GM21390 (cell line): ENCODE measurements at regions not wholly inside any gene's neighbourhood (a gene's known extent, or its start where the extent isn't known, plus 50 kb on each side); places are given as distances from the start of the nearest gene placed in this dataset.

Experiments used
- ATAC-seq: cut with Tn5 transposase; IDR thresholded peaks from one replicate; pipeline ENCODE4 v1.9.1; 2021; ENCODE audit not compliant: unreplicated experiment

DNA sequence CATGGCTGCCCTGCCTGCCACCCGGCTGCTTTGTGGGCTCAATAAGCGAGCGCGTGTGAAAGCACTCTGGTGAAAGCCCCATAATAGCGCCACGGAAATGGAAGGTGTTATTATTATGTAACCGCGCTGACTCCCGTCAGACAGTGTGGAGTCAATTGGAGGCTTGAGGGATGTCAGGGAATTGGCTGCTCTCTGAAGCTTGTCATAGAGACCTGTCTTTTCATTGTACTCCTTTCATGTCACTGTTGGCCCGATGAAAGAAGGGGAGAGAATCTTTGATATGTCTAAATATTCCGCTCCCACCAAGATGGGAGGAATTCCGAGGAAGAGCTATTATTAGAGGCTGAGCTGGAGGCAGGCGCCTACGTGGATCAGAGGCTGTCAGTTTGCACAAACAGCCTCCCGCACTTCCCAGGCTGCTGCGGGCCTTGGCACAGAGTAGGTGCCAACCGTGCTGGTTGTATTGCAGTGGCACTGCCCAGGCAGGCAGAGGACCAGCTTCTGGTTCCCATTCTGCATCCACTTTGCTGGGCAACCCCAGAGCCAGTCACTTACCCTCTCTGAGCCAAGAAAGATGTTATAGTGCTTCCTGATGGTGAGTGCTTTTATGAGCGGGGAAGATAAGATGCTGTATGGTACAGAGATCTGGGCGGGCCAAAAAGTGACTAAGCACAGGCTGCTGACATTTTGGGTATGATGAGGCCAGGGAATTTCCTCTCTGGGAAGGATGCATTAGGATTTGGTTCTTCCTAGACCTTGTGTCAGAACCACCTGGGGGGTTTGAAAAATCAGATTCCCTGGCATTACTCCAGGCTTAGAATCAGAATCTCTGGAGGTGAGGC, 151.4 kb downstream of the RPS24 start:
- ATAC-seq = no peak

DNA sequence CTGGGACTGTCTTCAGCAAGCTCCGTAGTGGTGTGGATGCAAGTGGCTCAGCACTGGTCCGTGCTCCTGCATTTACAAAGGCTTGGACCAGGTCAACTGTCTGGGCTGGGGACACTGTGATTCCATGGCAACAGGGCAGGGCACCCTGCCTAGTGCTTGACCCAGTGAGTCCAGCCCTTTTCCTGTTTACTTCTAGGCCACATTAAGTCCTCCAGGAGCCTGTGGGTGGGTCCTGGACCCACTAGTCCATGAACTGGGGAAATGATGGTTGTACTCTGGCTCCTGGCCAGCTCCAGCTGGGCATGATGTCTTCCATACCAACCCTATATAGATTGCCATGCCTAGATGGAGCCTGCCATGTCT, 152.0 kb downstream of the RPS24 start:
- ATAC-seq = no peak

DNA sequence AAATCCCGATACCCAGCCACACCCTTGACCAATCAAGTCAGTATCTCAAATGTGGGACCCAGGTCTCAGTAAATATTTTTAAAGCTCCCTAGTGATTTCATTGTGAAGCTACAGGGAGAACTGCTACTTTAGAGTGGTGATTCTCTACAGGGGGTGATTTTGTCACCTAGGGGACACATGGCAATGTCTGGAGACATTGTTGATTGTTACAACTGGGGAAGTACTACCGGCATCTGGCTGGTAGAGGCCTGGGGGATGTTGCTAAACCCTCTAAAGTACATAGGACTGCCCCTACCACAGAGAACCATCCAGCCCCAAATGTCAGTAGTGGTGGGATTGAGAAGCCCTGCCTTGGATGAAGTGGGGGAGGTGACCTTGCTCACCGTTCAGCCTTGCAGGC, 152.9 kb downstream of the RPS24 start:
- no peak for ATAC-seq

- ATAC-seq = no peak
Observed at GRCh38 chr10:78187371-78187770, 153.7 kb downstream of the RPS24 start.

DNA sequence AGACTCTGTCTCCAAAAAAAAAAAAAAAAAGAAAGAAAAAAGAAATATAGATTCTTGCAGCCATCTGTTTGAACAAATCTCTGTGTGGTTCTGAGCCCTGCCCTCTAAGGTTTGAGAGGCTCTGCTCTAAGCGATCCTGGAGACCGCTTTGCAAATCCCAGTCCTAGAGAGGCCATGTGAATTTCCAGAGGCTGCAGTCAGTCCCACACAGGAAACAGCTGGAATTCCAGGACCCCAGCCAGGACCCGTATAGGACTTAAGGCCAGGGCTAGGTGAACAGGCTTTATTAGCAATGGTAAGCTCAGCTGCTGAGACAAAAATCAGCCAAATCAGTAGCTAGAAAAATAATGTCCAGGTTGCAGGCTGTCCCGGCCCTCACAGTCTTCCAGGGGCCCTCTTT, 154.8 kb downstream of the RPS24 start:
- no peak for ATAC-seq

DNA sequence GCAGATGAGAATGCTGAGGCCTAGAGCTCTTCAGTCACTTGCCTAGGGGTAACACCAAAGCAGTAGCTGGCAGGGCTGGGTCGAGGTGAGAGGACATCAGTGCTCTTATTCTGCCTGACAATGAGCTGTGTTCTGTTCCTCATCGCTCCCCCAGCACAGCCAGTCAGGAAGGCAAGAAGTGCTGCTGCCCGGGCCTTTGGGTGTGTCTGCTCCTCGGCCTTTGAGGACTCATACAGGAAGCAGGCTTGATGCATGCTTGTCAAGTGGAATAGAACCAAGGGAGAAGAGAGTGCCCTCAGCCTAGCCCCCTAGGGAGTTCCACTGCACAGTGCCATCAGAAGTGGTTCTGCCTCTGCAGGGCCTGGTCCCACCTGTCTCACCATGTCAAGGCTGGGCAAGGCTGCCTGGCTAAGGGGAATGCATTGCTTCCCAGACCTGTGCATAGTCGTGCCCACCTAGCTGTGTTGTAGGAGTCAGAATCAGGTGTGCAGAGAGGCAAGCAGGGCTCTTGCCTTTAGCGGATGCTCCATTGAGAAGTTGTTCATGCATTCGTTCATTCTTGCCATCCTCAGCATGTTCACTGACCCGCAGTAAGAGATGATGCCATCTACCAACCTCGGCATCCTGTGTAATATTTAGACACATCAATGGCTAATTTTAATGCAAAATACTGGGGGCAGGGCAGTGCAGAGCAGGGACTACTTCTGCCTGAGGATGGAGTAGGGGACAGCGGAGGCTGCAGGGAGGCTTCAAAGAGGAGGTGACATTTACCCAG, 156.6 kb downstream of the RPS24 start:
- ATAC-seq = no peak

DNA sequence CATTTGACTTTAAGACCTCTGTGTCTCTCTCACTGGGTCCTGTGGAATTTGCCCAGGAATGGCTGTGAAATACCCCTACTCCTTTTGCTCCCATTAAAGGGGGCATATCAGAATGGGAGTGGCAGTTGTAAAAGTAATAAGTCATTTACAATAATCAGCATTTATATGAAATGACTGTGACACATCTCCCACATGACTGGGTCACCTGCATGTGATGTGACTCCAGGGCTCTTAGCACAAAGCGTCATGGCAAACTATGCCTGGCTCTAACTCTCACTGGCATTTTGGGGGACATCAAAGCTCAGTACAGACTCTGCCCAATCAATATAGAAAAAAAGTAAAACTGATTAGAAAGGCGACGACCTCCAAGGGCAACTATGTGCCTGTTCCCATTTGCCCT, 157.6 kb downstream of the RPS24 start:
- ATAC-seq = no peak

DNA sequence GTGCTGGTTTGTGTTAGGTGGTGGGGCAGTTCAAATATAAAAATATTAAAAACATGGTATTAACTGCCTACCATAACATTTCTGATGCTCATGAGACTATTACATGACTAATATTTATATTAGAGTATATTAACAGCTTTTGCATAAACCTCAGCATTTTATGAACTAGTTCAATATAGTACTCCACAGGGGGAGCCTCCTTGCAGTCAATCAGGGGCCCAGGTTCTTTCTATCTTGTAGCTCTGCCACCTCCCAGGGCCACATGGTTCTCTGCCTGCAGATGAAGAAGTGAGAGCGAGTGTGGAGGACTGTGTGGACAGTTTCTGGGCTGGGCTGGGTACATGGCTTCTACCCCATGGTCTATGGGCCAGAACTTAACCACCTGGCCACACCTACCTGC, 159.5 kb downstream of the RPS24 start:
- ATAC-seq = no peak

DNA sequence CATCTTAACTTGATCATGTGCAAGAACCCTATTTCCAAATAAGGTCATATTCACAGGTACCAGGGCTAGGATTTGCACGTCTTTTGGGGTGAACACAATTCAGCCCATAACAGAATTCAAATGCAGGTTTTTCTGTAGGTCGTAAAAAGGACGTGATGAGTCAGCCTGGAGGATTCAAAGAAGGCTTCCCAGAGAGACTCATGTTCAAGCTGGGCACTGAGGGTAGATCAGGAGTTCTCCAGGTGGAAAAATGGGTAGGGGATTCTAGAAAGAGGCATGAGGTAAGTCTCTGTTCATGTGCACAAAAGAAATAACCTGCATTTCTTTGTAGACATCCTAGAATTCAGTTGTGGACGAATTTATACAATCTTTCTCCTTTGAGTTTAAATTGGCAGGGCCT, 160.4 kb downstream of the RPS24 start:
- no peak for ATAC-seq

DNA sequence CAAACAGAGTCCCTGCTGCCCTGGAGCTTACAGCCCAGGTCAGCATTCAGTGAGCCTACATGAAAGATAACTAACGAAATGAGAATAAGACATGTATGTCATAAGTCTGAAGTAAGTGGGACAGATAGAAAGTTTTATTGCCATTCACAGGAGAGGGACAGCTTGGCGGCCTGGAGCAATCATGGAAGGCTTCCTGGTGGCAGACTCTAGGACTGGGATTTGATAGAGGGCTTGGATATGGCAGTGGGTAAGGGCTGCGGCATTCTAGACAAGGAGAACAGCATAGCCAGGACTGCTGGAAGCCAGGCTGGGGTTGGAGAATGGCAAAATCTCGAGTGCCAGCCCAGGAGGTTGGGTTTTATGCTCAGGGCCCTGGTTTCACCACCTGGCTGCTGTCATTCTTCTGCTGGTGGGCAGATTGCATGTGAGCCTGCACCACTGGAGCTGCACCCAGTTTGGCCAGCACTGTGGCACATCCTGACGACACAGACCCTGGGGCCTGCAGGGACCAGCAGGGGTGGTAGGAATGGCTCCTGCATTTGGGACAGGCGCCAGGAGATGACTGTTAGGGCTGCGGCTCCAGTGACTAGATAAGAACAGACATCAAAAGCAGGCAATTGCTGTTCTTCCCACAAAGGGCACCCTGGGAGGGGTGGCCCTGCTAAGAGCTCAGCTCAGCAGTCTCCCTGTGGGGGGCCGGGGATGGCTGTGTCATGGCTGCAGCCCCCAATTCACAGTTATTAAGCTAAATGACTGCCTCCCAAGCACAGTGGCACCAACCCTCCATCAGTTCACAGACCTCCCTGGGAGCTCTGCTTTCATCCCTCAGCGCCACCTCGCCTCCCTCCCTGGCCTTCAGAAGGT, 161.1 kb downstream of the RPS24 start:
- no peak for ATAC-seq

GRCh38 chr10:78196396-78196795, 162.7 kb downstream of the RPS24 start:
- no peak for ATAC-seq

DNA sequence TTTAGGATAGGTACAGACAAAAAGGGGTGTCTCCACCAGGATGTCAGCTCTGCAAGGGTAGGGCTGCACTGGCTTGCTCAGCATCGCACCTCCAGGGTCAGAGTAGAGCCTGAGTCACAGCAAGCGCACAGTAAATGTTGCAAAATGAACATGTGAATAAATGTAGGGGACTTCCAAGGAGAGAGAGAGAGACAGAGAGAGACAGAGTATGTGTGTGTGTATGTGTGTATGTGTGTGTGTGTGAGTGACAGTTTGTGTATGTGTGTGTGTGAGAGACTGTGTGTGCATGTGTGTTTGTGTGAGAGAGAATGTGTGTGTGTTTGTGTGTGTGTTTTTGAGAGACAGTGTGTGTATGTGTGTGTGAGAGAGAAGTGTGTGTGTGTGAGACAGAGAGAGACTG, 163.3 kb downstream of the RPS24 start:
- ATAC-seq = no peak

- ATAC-seq = no peak
Observed at GRCh38 chr10:78197628-78198272, 164.1 kb downstream of the RPS24 start.

GRCh38 chr10:78199005-78199725, 165.5 kb downstream of the RPS24 start:
- no peak for ATAC-seq

DNA sequence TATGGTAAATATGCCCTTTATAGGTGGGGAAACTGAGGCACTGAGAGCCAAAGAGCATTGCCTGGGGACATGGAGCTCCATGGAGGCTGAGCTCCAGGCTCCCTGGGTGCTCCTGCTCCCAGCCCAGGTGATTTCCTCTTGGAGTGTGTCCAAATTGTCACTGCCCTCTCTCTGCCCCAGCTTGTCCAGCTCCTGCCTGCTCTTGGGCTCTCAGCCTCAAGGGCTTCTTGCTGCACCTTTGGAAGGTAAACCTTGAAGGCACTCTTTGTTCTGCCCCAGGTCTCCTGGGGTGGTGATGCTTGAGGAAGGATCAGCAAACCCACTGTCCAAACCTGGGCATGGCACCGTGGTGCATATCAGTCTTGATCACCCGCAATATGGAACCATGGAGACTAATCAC, 166.1 kb downstream of the RPS24 start:
- no peak for ATAC-seq

GRCh38 chr10:78200686-78201085, 167.0 kb downstream of the RPS24 start:
- no peak for ATAC-seq

- ATAC-seq = no peak
Observed at GRCh38 chr10:78202386-78202785, 168.7 kb downstream of the RPS24 start.

DNA sequence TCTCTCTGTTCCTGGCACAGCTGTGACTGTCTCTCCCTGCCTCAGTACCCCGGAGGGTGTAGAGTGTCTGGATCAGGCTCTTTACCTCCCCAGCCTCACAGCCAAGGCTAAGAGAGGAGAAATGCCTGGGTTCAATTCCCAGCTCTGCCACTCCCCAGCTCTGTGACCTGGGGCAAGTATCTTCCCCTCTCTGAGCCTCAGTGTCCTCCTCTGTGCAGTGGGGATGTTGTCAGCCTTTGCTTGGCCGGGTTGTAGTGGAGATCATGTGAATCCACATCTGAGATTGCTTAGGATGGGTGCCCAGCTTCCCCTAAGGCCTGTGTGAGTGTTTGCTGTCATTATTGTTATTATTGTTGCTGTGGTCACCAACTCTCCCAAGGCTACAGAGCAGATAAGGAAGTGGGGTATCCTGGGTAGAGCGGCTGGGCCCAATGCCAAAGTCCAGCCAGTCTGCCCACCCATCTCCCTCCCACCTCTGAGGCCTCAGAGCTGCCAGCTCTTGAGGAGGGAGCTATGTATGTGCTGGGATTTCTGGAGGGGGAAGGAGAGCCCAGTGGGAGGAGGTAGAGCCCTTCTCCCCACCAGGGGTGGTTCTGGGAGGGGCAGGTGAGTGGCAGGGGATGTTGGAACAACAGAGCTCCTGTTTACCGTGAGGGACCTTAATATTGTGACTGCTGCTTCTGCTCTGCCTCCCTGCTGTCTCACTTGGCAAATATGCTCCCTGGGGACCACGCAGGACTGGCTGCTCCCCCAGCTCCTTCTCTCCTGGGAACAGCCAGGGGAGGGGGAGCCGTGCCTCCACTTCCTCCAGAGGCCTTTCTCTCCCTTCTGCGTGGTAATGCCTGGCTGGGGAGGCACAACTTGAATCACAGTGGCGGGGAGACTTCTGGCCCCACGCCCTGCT, 170.5 kb downstream of the RPS24 start:
- no peak for ATAC-seq

- ATAC-seq = no peak
Observed at GRCh38 chr10:78205457-78206016, 171.9 kb downstream of the RPS24 start.
